Tibial nerve (tissue), 4 donors: ENCODE measurements at regions not wholly inside any gene's neighbourhood (a gene's known extent, or its start where the extent isn't known, plus 50 kb on each side); places are given as distances from the start of the nearest gene placed in this dataset.

Experiments
- CTCF ChIP-seq, 5 experiments: fragments of 200-600 bp in 3 of 5; fragments of 450-650 bp in 2 of 5; sonication (generic) in 3 of 5; IDR thresholded peaks; one replicate each; pipeline ENCODE4 v1.5.1; 2016 to 2019; ENCODE audit warnings: antibody characterized with exemption in 5 of 5, mild to moderate bottlenecking in 3 of 5, moderate library complexity in 2 of 5
- EP300 ChIP-seq, 2 donors: sonication (generic); formaldehyde crosslinking; IDR thresholded peaks; one replicate each; pipeline ENCODE4 v1.6.1; 2017; ENCODE audit warnings: antibody characterized with exemption in 2 of 2, mild to moderate bottlenecking in 1 of 2
- POLR2A ChIP-seq, 2 donors: fragments of 450-650 bp; IDR thresholded peaks; one replicate each; pipeline ENCODE4 v1.6.1; 2017; ENCODE audit warnings: antibody characterized with exemption in 2 of 2, mild to moderate bottlenecking in 2 of 2, moderate library complexity in 2 of 2

GRCh38 chr2:196565982-196566381 is 73.5 kb upstream of the CCDC150 start:
- no peak for TF ChIP-seq CTCF (IDR thresholded peaks at IDR 0.05)
- no peak for TF ChIP-seq POLR2A (IDR thresholded peaks at IDR 0.05)
- no peak for TF ChIP-seq EP300 (IDR thresholded peaks at IDR 0.05)
